DND-41 (cell line): ENCODE measurements at regions not wholly inside any gene's neighbourhood (a gene's known extent, or its start where the extent isn't known, plus 50 kb on each side); places are given as distances from the start of the nearest gene placed in this dataset.

ENCODE experiments used
- ATAC-seq: fragments of 200-7000 bp; cut with Tn5 transposase; 3 replicates; pipeline ENCODE4 v1.9.1; 2021; ENCODE audit warnings: low read depth; ENCODE audit not compliant: insufficient read depth
- DNase-seq: peaks from one replicate; pipeline ENCODE4 v3.0.0-alpha.2; 2020
- H2AFZ ChIP-seq: 2 replicates; pipeline ENCODE4 v1.6.0; 2012; ENCODE audit warnings: low read depth, low read length
- H3K27ac ChIP-seq: 2 replicates; pipeline ENCODE4 v1.5.1; 2012; ENCODE audit warnings: low read length, inconsistent platforms
- H3K27me3 ChIP-seq: fragments of 200-600 bp; sonication (generic); 2 replicates; pipeline ENCODE4 v1.6.0; 2012; ENCODE audit warnings: low read length, mild to moderate bottlenecking, inconsistent platforms; ENCODE audit not compliant: insufficient read depth, poor library complexity
- H3K36me3 ChIP-seq: 2 replicates; pipeline ENCODE4 v1.5.1; 2012; ENCODE audit warnings: low read length, inconsistent platforms; ENCODE audit not compliant: insufficient read depth
- H3K4me1 ChIP-seq: 2 replicates; pipeline ENCODE4 v1.5.1; 2012; ENCODE audit warnings: mild to moderate bottlenecking, low read length; ENCODE audit not compliant: insufficient read depth
- H3K4me2 ChIP-seq: 2 replicates; pipeline ENCODE4 v1.6.0; 2012; ENCODE audit warnings: mild to moderate bottlenecking, moderate library complexity, low read length, inconsistent platforms; ENCODE audit not compliant: insufficient read depth
- H3K4me3 ChIP-seq, 2 experiments: fragments of 200-600 bp in 1 of 2; shearing (Covaris generic) in 1 of 2; 2 replicates each; pipeline ENCODE4 v1.5.1; 2012 to 2016; ENCODE audit warnings: inconsistent platforms in 2 of 2, low read length in 2 of 2, mild to moderate bottlenecking in 2 of 2, low read depth in 1 of 2, moderate library complexity in 1 of 2
- H3K79me2 ChIP-seq: 2 replicates; pipeline ENCODE4 v1.6.0; 2012; ENCODE audit warnings: low read length, inconsistent platforms; ENCODE audit not compliant: insufficient read depth
- H3K9ac ChIP-seq: 2 replicates; pipeline ENCODE4 v1.6.0; 2012; ENCODE audit warnings: low read depth, mild to moderate bottlenecking, inconsistent platforms, low read length, moderate library complexity
- H3K9me3 ChIP-seq: 2 replicates; pipeline ENCODE4 v1.5.1; 2012; ENCODE audit warnings: low read length, moderate library complexity, mild to moderate bottlenecking, inconsistent platforms; ENCODE audit not compliant: insufficient read depth, severe bottlenecking
- H4K20me1 ChIP-seq: 2 replicates; pipeline ENCODE4 v1.6.0; 2012; ENCODE audit warnings: low read length; ENCODE audit not compliant: insufficient read depth
- CTCF ChIP-seq: IDR thresholded peaks from 2 replicates; pipeline ENCODE4 v1.5.1; 2012; ENCODE audit warnings: borderline replicate concordance, low read length, moderate library complexity, mild to moderate bottlenecking; ENCODE audit not compliant: poor library complexity, severe bottlenecking; ENCODE audit errors: extremely low read depth
- EZH2 ChIP-seq: IDR thresholded peaks from 3 replicates; pipeline ENCODE4 v1.6.1; 2012; ENCODE audit warnings: borderline replicate concordance, low read depth, mild to moderate bottlenecking, moderate library complexity, low read length, inconsistent platforms; ENCODE audit not compliant: severe bottlenecking

- H3K27ac ChIP-seq = no peak overlapping the region
- peaks cover 10% of the 10 kb centered on the region for H3K4me1 ChIP-seq
- ATAC-seq (peak; percentile 57; the same call in 2 of the 3 replicates), DNase-seq (no peak)
- H3K9ac ChIP-seq = no peak overlapping the region
- H4K20me1 ChIP-seq = no peaks in the 10 kb centered on the region
- no peaks in the 10 kb centered on the region for H3K9me3 ChIP-seq
- no peak overlapping the region for H2AFZ ChIP-seq
- H3K27me3 ChIP-seq = no peaks in the 10 kb centered on the region
- no peak for TF ChIP-seq EZH2
- no peak for TF ChIP-seq CTCF
- H3K79me2 ChIP-seq = no peaks in the 10 kb centered on the region
- H3K4me3 ChIP-seq = no peak overlapping the region
- H3K4me2 ChIP-seq = no peak overlapping the region
- H3K36me3 ChIP-seq = no peaks in the 10 kb centered on the region
These were observed 66.8 kb downstream of the ZNF608 start for GRCh38 chr5:124679578-124680199.

- no peaks in the 10 kb centered on the region for H4K20me1 ChIP-seq
- no peaks in the 10 kb centered on the region for H3K36me3 ChIP-seq
- peaks cover 10% of the 10 kb centered on the region for H3K4me1 ChIP-seq
- H3K4me2 ChIP-seq = no peak overlapping the region
- DNase-seq (no peak), ATAC-seq (no peak)
- H3K9ac ChIP-seq = no peak overlapping the region
- no peak overlapping the region for H2AFZ ChIP-seq
- H3K9me3 ChIP-seq = no peaks in the 10 kb centered on the region
- H3K27me3 ChIP-seq = no peaks in the 10 kb centered on the region
- no peak overlapping the region for H3K4me3 ChIP-seq
- 0 out of 2 replicates have a peak overlapping the region, but pooled peaks have one; percentile 22 for H3K27ac ChIP-seq
- TF ChIP-seq CTCF = no peak
- TF ChIP-seq EZH2 = no peak
- H3K79me2 ChIP-seq = no peaks in the 10 kb centered on the region
These were observed 67.4 kb downstream of the ZNF608 start for GRCh38 chr5:124678922-124679519.

- no peak overlapping the region for H2AFZ ChIP-seq
- no peak for TF ChIP-seq EZH2
- TF ChIP-seq CTCF = no peak
- no peaks in the 10 kb centered on the region for H3K79me2 ChIP-seq
- H3K4me3 ChIP-seq = no peak overlapping the region
- no peak overlapping the region for H3K9ac ChIP-seq
- peaks cover 10% of the 10 kb centered on the region for H3K4me1 ChIP-seq
- no peaks in the 10 kb centered on the region for H3K9me3 ChIP-seq
- H3K4me2 ChIP-seq = no peak overlapping the region
- ATAC-seq (no peak), DNase-seq (no peak)
- no peaks in the 10 kb centered on the region for H4K20me1 ChIP-seq
- 0 out of 2 replicates have a peak overlapping the region, but pooled peaks have one; percentile 22 for H3K27ac ChIP-seq
- H3K36me3 ChIP-seq = no peaks in the 10 kb centered on the region
- no peaks in the 10 kb centered on the region for H3K27me3 ChIP-seq
These were observed 68.0 kb downstream of the ZNF608 start for GRCh38 chr5:124678468-124678867.
